Germinal center (tissue), 1 donor: ENCODE measurements at regions not wholly inside any gene's neighbourhood (a gene's known extent, or its start where the extent isn't known, plus 50 kb on each side); places are given as distances from the start of the nearest gene placed in this dataset.
"Not testable (repeated sequence)": the region's sequence is repeated elsewhere in the genome, so short reads cannot be mapped to it uniquely, and the experiment has no call there.

Experiments used
- DNase-seq: peaks from one replicate; pipeline ENCODE4 v3.0.0; 2012; ENCODE audit warnings: mixed read lengths, low spot score

- no peak for DNase-seq
Observed at GRCh38 chr21:15311510-15311909, 246.7 kb upstream of the NRIP1 start.

- not testable (repeated sequence) for DNase-seq
Observed at GRCh38 chr21:15317034-15317433, 252.2 kb upstream of the NRIP1 start.

- DNase-seq, result no peak
Observed at GRCh38 chr21:15319727-15320126, 254.9 kb upstream of the NRIP1 start.

- DNase-seq, result no peak
Observed at GRCh38 chr21:15324542-15324941, 259.7 kb upstream of the NRIP1 start.

GRCh38 chr21:15326032-15326867 is 261.4 kb upstream of the NRIP1 start:
- DNase-seq, result no peak

GRCh38 chr21:15327637-15328265 is 263.0 kb upstream of the NRIP1 start:
- no peak for DNase-seq

GRCh38 chr21:15329191-15329590 is 264.4 kb upstream of the NRIP1 start:
- DNase-seq, result no peak

GRCh38 chr21:15330872-15331271 is 266.1 kb upstream of the NRIP1 start:
- no peak for DNase-seq

GRCh38 chr21:15332572-15332971 is 267.8 kb upstream of the NRIP1 start:
- DNase-seq, result no peak

- no peak for DNase-seq
Observed at GRCh38 chr21:15333136-15333710, 268.4 kb upstream of the NRIP1 start.

GRCh38 chr21:15333951-15334350 is 269.2 kb upstream of the NRIP1 start:
- no peak for DNase-seq

GRCh38 chr21:15343066-15343465 is 278.3 kb upstream of the NRIP1 start:
- no peak for DNase-seq

- no peak for DNase-seq
Observed at GRCh38 chr21:15352009-15352408, 287.2 kb upstream of the NRIP1 start.

- DNase-seq, result no peak
Observed at GRCh38 chr21:15353546-15353945, 288.7 kb upstream of the NRIP1 start.

GRCh38 chr21:15354516-15354915 is 289.7 kb upstream of the NRIP1 start:
- no peak for DNase-seq

GRCh38 chr21:15355066-15355465 is 290.3 kb upstream of the NRIP1 start:
- DNase-seq, result no peak

- no peak for DNase-seq
Observed at GRCh38 chr21:15359251-15359650, 294.5 kb upstream of the NRIP1 start.

- DNase-seq, result no peak
Observed at GRCh38 chr21:15362458-15362857, 297.7 kb upstream of the NRIP1 start.

- DNase-seq, result no peak
Observed at GRCh38 chr21:15363921-15364320, 299.1 kb upstream of the NRIP1 start.

- DNase-seq, result no peak
Observed at GRCh38 chr21:15365751-15366392, 301.1 kb upstream of the NRIP1 start.

GRCh38 chr21:15366555-15366954 is 301.8 kb upstream of the NRIP1 start:
- DNase-seq, result no peak

GRCh38 chr21:15367061-15367626 is 302.3 kb upstream of the NRIP1 start:
- DNase-seq, result no peak
